BLaER1 treated with 17β-estradiol and CSF1 and Interleukin-3, amounts not matched to agents 10 nM and 100 nM (cell line): ENCODE measurements at regions not wholly inside any gene's neighbourhood (a gene's known extent, or its start where the extent isn't known, plus 50 kb on each side); places are given as distances from the start of the nearest gene placed in this dataset.
"Not testable (repeated sequence)": the region's sequence is repeated elsewhere in the genome, so short reads cannot be mapped to it uniquely, and the experiment has no call there.

Experiments used
- H3K27ac ChIP-seq, 11 experiments: shearing (Covaris generic); formaldehyde crosslinking; 2 replicates each; pipeline ENCODE4 v1.8.1; 2022
- H3K27me3 ChIP-seq, 11 experiments: shearing (Covaris generic); formaldehyde crosslinking; 2 replicates each; pipeline ENCODE4 v1.8.1; 2022
- H3K36me3 ChIP-seq, 11 experiments: shearing (Covaris generic); formaldehyde crosslinking; 2 replicates each; pipeline ENCODE4 v1.8.1; 2022
- H3K4me1 ChIP-seq, 10 experiments: shearing (Covaris generic); formaldehyde crosslinking; 2 replicates each; pipeline ENCODE4 v1.8.1; 2022
- H3K4me2 ChIP-seq, 11 experiments: shearing (Covaris generic); formaldehyde crosslinking; 2 replicates each; pipeline ENCODE4 v1.8.1; 2022
- H3K4me3 ChIP-seq, 10 experiments: shearing (Covaris generic); formaldehyde crosslinking; 2 replicates each; pipeline ENCODE4 v1.8.1; 2022
- H3K9ac ChIP-seq, 11 experiments: shearing (Covaris generic); formaldehyde crosslinking; 2 replicates each; pipeline ENCODE4 v1.8.1; 2022
- H3K9me3 ChIP-seq, 11 experiments: shearing (Covaris generic); formaldehyde crosslinking; replicated peaks in 1 of 11; 2 replicates each; pipeline ENCODE4 v1.8.1; 2022
- H4K20me1 ChIP-seq, 11 experiments: shearing (Covaris generic); formaldehyde crosslinking; 2 replicates each; pipeline ENCODE4 v1.8.1; 2022
- Cebpa-rat ChIP-seq, 11 experiments: shearing (Covaris generic); IDR thresholded peaks; 2 replicates each; pipeline ENCODE4 v1.8.1; 2022

- Histone ChIP-seq H3K9ac (no peak overlapping the region), H3K36me3 (no peaks in the 10 kb centered on the region), H3K4me1 (peaks cover 0 to 1% (median 0%) of the 10 kb centered on the region in 10 experiments; a peak in 4 of 20 replicates), H4K20me1 (no peaks in the 10 kb centered on the region), H3K27me3 (no peaks in the 10 kb centered on the region), H3K4me2 (no peak overlapping the region), H3K27ac (no peak overlapping the region), H3K4me3 (no peak overlapping the region), H3K9me3 (no peaks in the 10 kb centered on the region)
- TF ChIP-seq Cebpa-rat (IDR thresholded peaks at IDR 0.05), result no peak
Measured at GRCh38 chr1:168416220-168416619, 127.6 kb downstream of the XCL2 start.

GRCh38 chr1:168414914-168415313, 128.9 kb downstream of the XCL2 start:
- H3K36me3 ChIP-seq, result no peaks in the 10 kb centered on the region

GRCh38 chr1:168410464-168410863, 129.8 kb downstream of the TBX19 start:
- no peak for TF ChIP-seq Cebpa-rat (IDR thresholded peaks at IDR 0.05)
- Histone ChIP-seq H3K27ac (no peak overlapping the region), H3K36me3 (no peaks in the 10 kb centered on the region), H3K4me3 (no peak overlapping the region), H3K4me2 (no peak overlapping the region), H3K9ac (no peak overlapping the region), H4K20me1 (no peaks in the 10 kb centered on the region), H3K9me3 (peaks cover 7 to 21% (median 14%) of the 10 kb centered on the region in 11 experiments; a peak in 16 of 22 replicates), H3K4me1 (no peaks in the 10 kb centered on the region), H3K27me3 (no peaks in the 10 kb centered on the region)

More at GRCh38 chr1:168414914-168415313, 128.9 kb downstream of the XCL2 start:
- no peak overlapping the region for H3K27ac ChIP-seq
- no peak overlapping the region for H3K4me2 ChIP-seq
- no peak for TF ChIP-seq Cebpa-rat (IDR thresholded peaks at IDR 0.05)
- H3K9me3 ChIP-seq, result no peaks in the 10 kb centered on the region
- H4K20me1 ChIP-seq, result no peaks in the 10 kb centered on the region
- no peaks in the 10 kb centered on the region for H3K27me3 ChIP-seq
- no peak overlapping the region for H3K9ac ChIP-seq
- no peaks in the 10 kb centered on the region for H3K4me1 ChIP-seq
- H3K4me3 ChIP-seq, result no peak overlapping the region

- H3K4me1 ChIP-seq, result no peaks in the 10 kb centered on the region
- no peak for TF ChIP-seq Cebpa-rat (IDR thresholded peaks at IDR 0.05)
- H3K4me2 ChIP-seq, result no peak overlapping the region
- H3K9me3 ChIP-seq, result peaks cover 7 to 22% (median 14%) of the 10 kb centered on the region in 11 experiments; a peak in 16 of 22 replicates
- no peak overlapping the region for H3K4me3 ChIP-seq
- H3K9ac ChIP-seq, result no peak overlapping the region
- no peaks in the 10 kb centered on the region for H4K20me1 ChIP-seq
- no peak overlapping the region for H3K27ac ChIP-seq
- H3K27me3 ChIP-seq, result no peaks in the 10 kb centered on the region
- no peaks in the 10 kb centered on the region for H3K36me3 ChIP-seq
Measured at GRCh38 chr1:168408884-168409283, 128.2 kb downstream of the TBX19 start.

- Histone ChIP-seq H3K9ac (no peak overlapping the region), H3K27ac (no peak overlapping the region), H3K36me3 (no peaks in the 10 kb centered on the region), H3K4me3 (no peak overlapping the region), H4K20me1 (no peaks in the 10 kb centered on the region), H3K9me3 (peaks cover 7 to 22% (median 14%) of the 10 kb centered on the region in 11 experiments; a peak in 16 of 22 replicates), H3K4me2 (no peak overlapping the region), H3K4me1 (no peaks in the 10 kb centered on the region), H3K27me3 (no peaks in the 10 kb centered on the region)
- no peak for TF ChIP-seq Cebpa-rat (IDR thresholded peaks at IDR 0.05)
Measured at GRCh38 chr1:168408539-168408865, 127.8 kb downstream of the TBX19 start.

- Histone ChIP-seq H3K9ac (no peak overlapping the region), H3K36me3 (no peaks in the 10 kb centered on the region), H3K4me2 (no peak overlapping the region), H3K4me3 (no peak overlapping the region), H4K20me1 (no peaks in the 10 kb centered on the region), H3K4me1 (peaks cover 0 to 2% (median 0%) of the 10 kb centered on the region in 10 experiments; a peak in 2 of 20 replicates), H3K27ac (no peak overlapping the region), H3K27me3 (no peaks in the 10 kb centered on the region), H3K9me3 (peaks cover 7 to 22% (median 14%) of the 10 kb centered on the region in 11 experiments; a peak in 16 of 22 replicates)
- no peak for TF ChIP-seq Cebpa-rat (IDR thresholded peaks at IDR 0.05)
Measured at GRCh38 chr1:168407832-168408538, 127.3 kb downstream of the TBX19 start.

GRCh38 chr1:168405906-168406549, 125.4 kb downstream of the TBX19 start:
- H4K20me1 ChIP-seq, result no peaks in the 10 kb centered on the region
- H3K36me3 ChIP-seq, result no peaks in the 10 kb centered on the region
- peaks cover 0 to 6% (median 0%) of the 10 kb centered on the region in 10 experiments; a peak in 2 of 20 replicates for H3K4me1 ChIP-seq
- peaks cover 7 to 22% (median 14%) of the 10 kb centered on the region in 11 experiments; a peak in 16 of 22 replicates for H3K9me3 ChIP-seq
- H3K27ac ChIP-seq, result no peak overlapping the region
- no peaks in the 10 kb centered on the region for H3K27me3 ChIP-seq
- no peak for TF ChIP-seq Cebpa-rat (IDR thresholded peaks at IDR 0.05)
- no peak overlapping the region for H3K4me3 ChIP-seq
- H3K4me2 ChIP-seq, result no peak overlapping the region
- H3K9ac ChIP-seq, result no peak overlapping the region

- Histone ChIP-seq H3K4me2 (no peak overlapping the region), H3K9ac (no peak overlapping the region), H3K9me3 (peaks cover 7 to 22% (median 14%) of the 10 kb centered on the region in 11 experiments; a peak in 16 of 22 replicates)
Measured at GRCh38 chr1:168403140-168403539, 122.5 kb downstream of the TBX19 start.

GRCh38 chr1:168402466-168402865, 121.8 kb downstream of the TBX19 start:
- not testable (repeated sequence) for H3K27ac ChIP-seq, H3K4me3 ChIP-seq, H4K20me1 ChIP-seq, H3K36me3 ChIP-seq, H3K9ac ChIP-seq, H3K27me3 ChIP-seq, H3K4me2 ChIP-seq
- peaks cover 0 to 12% (median 5%) of the 10 kb centered on the region in 10 experiments; a peak in 7 of 20 replicates for H3K4me1 ChIP-seq
- peaks cover 7 to 21% (median 14%) of the 10 kb centered on the region in 11 experiments; a peak in 16 of 22 replicates for H3K9me3 ChIP-seq

More at GRCh38 chr1:168403140-168403539, 122.5 kb downstream of the TBX19 start:
- Histone ChIP-seq H4K20me1 (no peaks in the 10 kb centered on the region), H3K4me1 (peaks cover 0 to 12% (median 5%) of the 10 kb centered on the region in 10 experiments; a peak in 7 of 20 replicates), H3K27ac (no peak overlapping the region), H3K4me3 (no peak overlapping the region), H3K27me3 (no peaks in the 10 kb centered on the region), H3K36me3 (no peaks in the 10 kb centered on the region)
- TF ChIP-seq Cebpa-rat (IDR thresholded peaks at IDR 0.05), result no peak
